HG03342 (cell line): ENCODE measurements at regions not wholly inside any gene's neighbourhood (a gene's known extent, or its start where the extent isn't known, plus 50 kb on each side); places are given as distances from the start of the nearest gene placed in this dataset.
"Not testable (repeated sequence)": the region's sequence is repeated elsewhere in the genome, so short reads cannot be mapped to it uniquely, and the experiment has no call there.

Experiments
- ATAC-seq: cut with Tn5 transposase; IDR thresholded peaks from one replicate; pipeline ENCODE4 v1.9.1; 2021; ENCODE audit warnings: mild to moderate bottlenecking, moderate library complexity; ENCODE audit not compliant: unreplicated experiment

GRCh38 chr5:158226496-158226895 lies 367.6 kb upstream of the CLINT1 start:
- ATAC-seq = no peak

- no peak for ATAC-seq
These were observed 365.3 kb upstream of the CLINT1 start for GRCh38 chr5:158224253-158224652.

GRCh38 chr5:158223054-158223600 lies 364.2 kb upstream of the CLINT1 start:
- ATAC-seq = no peak

- ATAC-seq = no peak
These were observed 354.0 kb upstream of the CLINT1 start for GRCh38 chr5:158212917-158213316.

GRCh38 chr5:158212237-158212636 lies 353.3 kb upstream of the CLINT1 start:
- no peak for ATAC-seq

GRCh38 chr5:158209219-158209908 lies 350.4 kb upstream of the CLINT1 start:
- no peak for ATAC-seq

- no peak for ATAC-seq
These were observed 348.8 kb upstream of the CLINT1 start for GRCh38 chr5:158207733-158208132.

- ATAC-seq = no peak
These were observed 347.0 kb upstream of the CLINT1 start for GRCh38 chr5:158205992-158206391.

- ATAC-seq = no peak
These were observed 344.3 kb upstream of the CLINT1 start for GRCh38 chr5:158203261-158203660.

- no peak for ATAC-seq
These were observed 343.9 kb upstream of the CLINT1 start for GRCh38 chr5:158202801-158203200.

GRCh38 chr5:158200619-158201018 lies 341.7 kb upstream of the CLINT1 start:
- no peak for ATAC-seq

GRCh38 chr5:158198636-158199035 lies 339.7 kb upstream of the CLINT1 start:
- peak; percentile 94 for ATAC-seq

- no peak for ATAC-seq
These were observed 336.7 kb upstream of the CLINT1 start for GRCh38 chr5:158195416-158196210.

GRCh38 chr5:158194561-158194976 lies 335.6 kb upstream of the CLINT1 start:
- ATAC-seq = no peak

GRCh38 chr5:158193395-158193794 lies 334.4 kb upstream of the CLINT1 start:
- ATAC-seq = not testable (repeated sequence)

GRCh38 chr5:158180407-158180806 lies 321.5 kb upstream of the CLINT1 start:
- ATAC-seq = no peak

- ATAC-seq = no peak
These were observed 320.3 kb upstream of the CLINT1 start for GRCh38 chr5:158179271-158179670.

- ATAC-seq = no peak
These were observed 319.6 kb upstream of the CLINT1 start for GRCh38 chr5:158178535-158178934.

- ATAC-seq = no peak
These were observed 318.2 kb upstream of the CLINT1 start for GRCh38 chr5:158177146-158177545.

- ATAC-seq = no peak
These were observed 317.1 kb upstream of the CLINT1 start for GRCh38 chr5:158175934-158176481.

GRCh38 chr5:158174918-158175851 lies 316.2 kb upstream of the CLINT1 start:
- ATAC-seq = peak; percentile 77
